ENCODE measurements at regions not wholly inside any gene's neighbourhood (a gene's known extent, or its start where the extent isn't known, plus 50 kb on each side); places are given as distances from the start of the nearest gene placed in this dataset.
"Not testable (repeated sequence)": the region's sequence is repeated elsewhere in the genome, so short reads cannot be mapped to it uniquely, and the experiment has no call there.

DNA sequence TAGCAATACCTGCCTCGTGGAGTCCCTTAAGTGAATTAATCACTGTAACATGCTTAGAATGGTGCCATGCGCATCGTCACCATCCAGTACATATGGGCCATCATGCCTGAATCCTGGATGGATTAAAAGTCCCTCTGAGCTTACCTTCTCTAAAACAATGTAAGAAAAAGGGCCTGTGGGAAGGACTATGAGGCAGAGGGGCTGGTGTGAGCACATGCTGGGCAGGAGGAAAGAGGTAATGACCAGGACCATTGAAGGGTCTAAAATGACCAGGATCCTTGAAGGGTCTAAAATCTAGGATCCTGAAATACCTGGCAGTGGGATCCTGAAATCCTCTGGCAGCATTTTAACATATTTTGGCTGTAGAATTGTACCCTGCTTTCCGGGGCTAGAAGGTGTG lies 156.2 kb downstream of the KCNJ18 start:
- H3K9me3 ChIP-seq (ENCODE audit: control insufficient read depth, insufficient read depth, low read length), result peaks cover 12% of the 10 kb centered on the region
- H3K56ac ChIP-seq (ENCODE audit: extremely low read depth, insufficient read depth, low read length); H3K4me1 ChIP-seq (ENCODE audit: control insufficient read depth, insufficient read depth, low read length); H2AK9ac ChIP-seq (replicated peaks; ENCODE audit: low read depth, low read length, poor library complexity); H2AK5ac ChIP-seq (ENCODE audit: low read depth, low read length); H2BK120ac ChIP-seq (ENCODE audit: low read depth, low read length); H3K79me1 ChIP-seq (ENCODE audit: low read depth in 1 of 2, low read length in 2 of 2); ATAC-seq (ENCODE audit: low read depth); H2AFZ ChIP-seq (replicated peaks; ENCODE audit: low read length, poor library complexity); intact Hi-C loops (cut with micrococcal nuclease); H3K14ac ChIP-seq (replicated peaks; ENCODE audit: low read depth, low read length); POLR2A ChIA-PET (ENCODE audit: unreplicated experiment); H3K9me1 ChIP-seq (ENCODE audit: insufficient read depth, low read length); H4K91ac ChIP-seq (ENCODE audit: insufficient read depth, low read depth, low read length); H3K27me3 ChIP-seq (ENCODE audit: control insufficient read depth, insufficient read depth, low read length); H4K8ac ChIP-seq (ENCODE audit: low read depth in 2 of 2, low read length in 2 of 2); H3K4me3 ChIP-seq (ENCODE audit: insufficient read depth, low read depth, low read length); H2BK15ac ChIP-seq (ENCODE audit: low read depth, low read length); H4K20me1 ChIP-seq (ENCODE audit: insufficient read depth, low read length); H3K9ac ChIP-seq (ENCODE audit: low read depth, low read length); H3K27ac ChIP-seq (ENCODE audit: insufficient read depth, low read length); dilution Hi-C loops (cut with HindIII; ENCODE audit: low sequenced_read_pairs, unreplicated experiment); H3K4me2 ChIP-seq (ENCODE audit: low read depth, low read length); H3K18ac ChIP-seq (ENCODE audit: low read depth, low read length); in situ Hi-C loops (cut with MboI; ENCODE audit: low sequenced_read_pairs); H3K23ac ChIP-seq (ENCODE audit: low read depth, low read length); H3K36me3 ChIP-seq (ENCODE audit: control insufficient read depth, insufficient read depth, low read length); CTCF ChIA-PET; H2BK5ac ChIP-seq (ENCODE audit: low read depth, low read length, poor library complexity, severe bottlenecking); H4K5ac ChIP-seq (ENCODE audit: low read depth, low read length); H2BK20ac ChIP-seq (ENCODE audit: low read depth, low read length); BruUV-seq (replicated peaks); DNase-seq; H3K4ac ChIP-seq (ENCODE audit: low read depth, low read length): not testable (repeated sequence)
- WGBS, 2 experiments (ENCODE audit: extremely low coverage in 2 of 2, insufficient read length in 1 of 2), result 65% methylated on average over 3 of the region's 4 CpGs; no CpG with 5 or more reads in 1 of the 2 experiments

DNA sequence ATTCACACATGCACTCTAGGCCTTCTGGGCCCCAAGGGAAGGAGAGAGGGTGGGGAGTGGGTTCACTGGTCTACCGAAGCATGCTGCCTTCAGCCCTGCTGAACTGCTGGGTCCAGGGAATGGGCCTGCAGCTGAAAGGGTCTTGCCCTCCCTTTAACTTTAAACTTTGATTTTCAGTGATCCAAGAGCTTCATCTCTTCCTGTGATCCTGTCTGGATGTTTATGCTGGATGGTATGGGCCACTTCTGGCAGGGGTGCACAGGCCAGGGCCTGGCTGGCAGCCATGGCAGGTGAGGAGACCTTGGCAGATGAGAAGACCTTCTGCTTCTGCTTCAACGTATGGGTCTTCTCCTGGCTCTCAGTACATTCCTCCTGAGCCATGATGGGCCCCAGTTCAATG lies 156.7 kb downstream of the KCNJ18 start:
- dilution Hi-C loops (cut with HindIII; ENCODE audit: low sequenced_read_pairs, unreplicated experiment); H3K56ac ChIP-seq (ENCODE audit: extremely low read depth, insufficient read depth, low read length); H2AK5ac ChIP-seq (ENCODE audit: low read depth, low read length); H3K27me3 ChIP-seq (ENCODE audit: control insufficient read depth, insufficient read depth, low read length); H4K8ac ChIP-seq (ENCODE audit: low read depth in 2 of 2, low read length in 2 of 2); ATAC-seq (ENCODE audit: low read depth); H2BK120ac ChIP-seq (ENCODE audit: low read depth, low read length); H2BK20ac ChIP-seq (ENCODE audit: low read depth, low read length); intact Hi-C loops (cut with micrococcal nuclease); H2BK15ac ChIP-seq (ENCODE audit: low read depth, low read length); H3K4me3 ChIP-seq (ENCODE audit: insufficient read depth, low read depth, low read length); in situ Hi-C loops (cut with MboI; ENCODE audit: low sequenced_read_pairs); H2BK5ac ChIP-seq (ENCODE audit: low read depth, low read length, poor library complexity, severe bottlenecking); H3K23ac ChIP-seq (ENCODE audit: low read depth, low read length); H3K9ac ChIP-seq (ENCODE audit: low read depth, low read length); H3K9me1 ChIP-seq (ENCODE audit: insufficient read depth, low read length); H3K4ac ChIP-seq (ENCODE audit: low read depth, low read length); H4K5ac ChIP-seq (ENCODE audit: low read depth, low read length); POLR2A ChIA-PET (ENCODE audit: unreplicated experiment); H3K79me1 ChIP-seq (ENCODE audit: low read depth in 1 of 2, low read length in 2 of 2); H2AK9ac ChIP-seq (replicated peaks; ENCODE audit: low read depth, low read length, poor library complexity); H3K14ac ChIP-seq (replicated peaks; ENCODE audit: low read depth, low read length); H3K4me2 ChIP-seq (ENCODE audit: low read depth, low read length); H4K91ac ChIP-seq (ENCODE audit: insufficient read depth, low read depth, low read length); H2AFZ ChIP-seq (replicated peaks; ENCODE audit: low read length, poor library complexity); H3K36me3 ChIP-seq (ENCODE audit: control insufficient read depth, insufficient read depth, low read length); BruUV-seq (replicated peaks); H3K18ac ChIP-seq (ENCODE audit: low read depth, low read length); H4K20me1 ChIP-seq (ENCODE audit: insufficient read depth, low read length); H3K27ac ChIP-seq (ENCODE audit: insufficient read depth, low read length); H3K4me1 ChIP-seq (ENCODE audit: control insufficient read depth, insufficient read depth, low read length); DNase-seq; CTCF ChIA-PET: not testable (repeated sequence)
- WGBS, 2 experiments (ENCODE audit: extremely low coverage in 2 of 2, insufficient read length in 1 of 2), result 29% methylated on average over 1 of the region's 2 CpGs; no CpG with 5 or more reads in 1 of the 2 experiments
- H3K9me3 ChIP-seq (ENCODE audit: control insufficient read depth, insufficient read depth, low read length), result peaks cover 12% of the 10 kb centered on the region

Measured in IMR-90 (cell line).